Germinal center (tissue), 1 donor: ENCODE measurements at regions not wholly inside any gene's neighbourhood (a gene's known extent, or its start where the extent isn't known, plus 50 kb on each side); places are given as distances from the start of the nearest gene placed in this dataset.
A peak's percentile ranks its signal among the peaks of the same experiment; 100 is the strongest.

ENCODE experiments used
- DNase-seq: peaks from one replicate; pipeline ENCODE4 v3.0.0; 2012; ENCODE audit warnings: mixed read lengths, low spot score

DNA sequence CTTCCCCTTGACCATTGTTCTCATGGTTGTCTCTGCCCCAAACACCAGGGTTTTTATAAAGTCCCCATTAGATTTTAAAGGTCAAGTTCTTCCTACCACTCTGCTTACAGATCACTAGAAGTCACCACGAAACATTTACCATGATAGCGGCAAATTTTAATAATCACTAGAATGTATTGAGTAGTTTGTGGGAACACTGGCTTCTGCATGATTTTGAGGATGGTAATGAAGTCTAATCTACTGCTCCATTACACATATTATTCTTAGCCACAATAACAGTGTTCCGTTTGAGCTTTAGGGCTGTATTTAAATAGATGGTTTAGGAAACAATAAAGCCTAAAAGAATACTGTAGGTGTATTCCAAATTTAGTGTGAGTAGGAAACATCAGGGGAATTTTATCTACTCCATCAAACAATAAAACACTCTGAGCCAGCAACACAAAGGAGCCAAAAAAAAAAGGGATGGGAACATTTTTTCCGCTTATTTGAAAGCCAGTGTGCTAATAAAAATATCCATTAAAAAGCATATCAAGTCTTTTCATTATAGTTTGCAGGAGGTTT is 49.7 kb downstream of the KLF12 start:
- DNase-seq, result no peak

- no peak for DNase-seq
Observed at GRCh38 chr13:74082741-74083160, 51.5 kb downstream of the KLF12 start.

GRCh38 chr13:74080762-74081161 is 53.4 kb downstream of the KLF12 start:
- DNase-seq, result no peak

DNA sequence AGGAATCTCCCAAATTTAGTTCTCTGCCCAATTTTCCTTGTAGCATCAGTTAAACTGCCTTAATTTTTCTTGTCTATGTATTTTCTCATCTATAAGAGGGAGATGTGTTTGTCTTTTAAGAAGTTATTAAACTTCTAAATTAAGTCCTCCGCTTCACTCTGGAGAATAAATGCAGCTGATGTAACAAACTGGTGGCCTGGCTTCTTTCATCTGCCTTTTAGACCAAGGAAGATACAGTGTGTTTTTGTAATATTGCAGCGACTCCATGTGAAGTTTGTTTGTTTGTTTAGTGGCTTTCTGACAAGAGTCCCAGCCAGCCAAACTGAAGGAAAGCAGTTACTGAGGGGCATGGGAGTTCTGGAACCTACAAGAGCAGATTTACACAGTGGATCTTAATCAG is 56.4 kb downstream of the KLF12 start:
- no peak for DNase-seq

- no peak for DNase-seq
Observed at GRCh38 chr13:74077375-74077774, 56.8 kb downstream of the KLF12 start.

DNA sequence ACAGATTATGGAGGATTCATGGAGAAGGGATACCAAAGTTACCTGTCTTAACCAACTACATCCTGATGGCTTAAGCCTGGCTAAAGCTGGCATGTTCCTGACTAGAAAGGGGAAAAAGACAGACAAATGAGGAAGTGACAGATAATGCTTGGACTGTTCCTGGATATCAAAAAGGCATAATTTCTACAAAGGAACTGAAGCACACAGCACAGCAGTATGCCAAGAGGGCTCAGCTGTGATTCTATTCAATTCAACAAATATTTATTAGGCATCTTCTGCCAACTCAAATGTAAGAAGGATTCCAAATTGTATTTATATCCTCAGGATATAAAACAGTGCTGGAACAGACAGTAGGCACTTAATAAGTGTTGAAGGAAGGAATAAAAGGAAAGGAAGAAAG is 59.5 kb downstream of the KLF12 start:
- DNase-seq, result no peak

GRCh38 chr13:74073274-74073673 is 60.9 kb downstream of the KLF12 start:
- DNase-seq, result no peak

DNA sequence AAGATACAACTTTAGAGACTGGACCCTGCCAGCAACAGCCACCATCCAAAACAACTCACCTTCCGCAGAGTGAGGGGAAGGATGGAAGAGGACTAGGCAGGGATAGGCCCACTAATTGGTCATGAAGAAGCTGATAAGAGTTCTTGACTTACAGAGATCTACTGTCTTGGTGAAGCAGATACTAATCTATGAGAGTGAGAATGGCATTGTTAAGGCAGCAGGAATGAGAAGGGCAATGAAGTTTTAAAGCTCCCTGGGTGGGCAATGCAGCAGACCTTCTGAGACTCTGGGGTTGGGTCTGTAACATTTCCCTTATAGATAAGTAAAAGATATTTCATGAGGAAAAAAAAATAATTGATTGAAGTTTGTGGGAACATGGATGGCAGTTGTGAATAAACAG is 63.7 kb downstream of the KLF12 start:
- DNase-seq, result no peak

GRCh38 chr13:74070065-74070464 is 64.1 kb downstream of the KLF12 start:
- DNase-seq, result no peak

- no peak for DNase-seq
Observed at GRCh38 chr13:74068471-74068870, 65.7 kb downstream of the KLF12 start.

- no peak for DNase-seq
Observed at GRCh38 chr13:74067818-74068217, 66.4 kb downstream of the KLF12 start.

DNA sequence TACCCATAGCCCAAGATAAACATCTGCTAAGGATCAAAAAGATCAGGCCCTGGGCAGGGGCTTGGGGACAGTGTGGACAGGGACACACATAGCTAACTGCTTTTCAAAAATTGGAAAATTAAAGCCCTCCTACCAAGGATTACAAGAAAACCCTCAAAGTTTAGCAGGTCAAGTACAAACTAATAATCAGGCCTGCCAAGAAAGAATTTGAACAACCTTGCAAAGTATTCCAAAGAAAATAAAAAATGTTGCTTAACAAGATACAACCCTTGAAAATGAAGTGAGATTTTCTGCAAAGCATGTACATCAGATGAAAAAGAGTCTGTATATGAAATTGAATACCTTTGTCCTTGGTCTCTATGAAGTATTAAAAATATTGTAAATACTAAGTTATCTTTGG is 67.3 kb downstream of the KLF12 start:
- no peak for DNase-seq

- no peak for DNase-seq
Observed at GRCh38 chr13:74064805-74065312, 69.3 kb downstream of the KLF12 start.

DNA sequence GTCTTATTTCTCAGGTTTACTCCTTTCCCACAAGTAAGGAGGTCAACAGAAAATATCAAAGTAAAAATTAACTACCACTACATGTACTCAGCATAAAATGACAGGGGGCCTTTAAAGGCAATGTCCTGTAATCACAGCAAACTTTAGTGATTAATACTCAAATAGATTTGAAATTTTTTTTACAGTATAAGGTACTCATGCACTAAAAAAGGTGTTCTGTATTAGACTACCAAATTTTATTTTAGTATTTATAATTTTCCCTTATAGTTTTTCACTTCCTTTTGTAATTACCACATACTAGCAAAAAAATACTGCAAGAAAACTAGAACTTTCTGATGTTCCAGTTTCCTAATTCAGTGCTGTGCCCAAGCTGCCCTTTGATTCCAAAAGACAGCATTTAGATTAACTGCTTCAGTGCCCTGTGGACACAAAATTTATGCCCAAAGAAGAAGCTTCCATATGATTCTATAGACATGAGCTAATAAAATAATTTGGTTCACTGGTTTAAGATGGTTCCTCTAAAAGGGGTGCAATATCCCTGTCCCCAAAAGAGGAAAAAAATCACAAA is 70.6 kb downstream of the KLF12 start:
- DNase-seq, result no peak

GRCh38 chr13:74062933-74063332 is 71.3 kb downstream of the KLF12 start:
- peak; percentile 31 for DNase-seq

GRCh38 chr13:74061926-74062595 is 72.1 kb downstream of the KLF12 start:
- no peak for DNase-seq

DNA sequence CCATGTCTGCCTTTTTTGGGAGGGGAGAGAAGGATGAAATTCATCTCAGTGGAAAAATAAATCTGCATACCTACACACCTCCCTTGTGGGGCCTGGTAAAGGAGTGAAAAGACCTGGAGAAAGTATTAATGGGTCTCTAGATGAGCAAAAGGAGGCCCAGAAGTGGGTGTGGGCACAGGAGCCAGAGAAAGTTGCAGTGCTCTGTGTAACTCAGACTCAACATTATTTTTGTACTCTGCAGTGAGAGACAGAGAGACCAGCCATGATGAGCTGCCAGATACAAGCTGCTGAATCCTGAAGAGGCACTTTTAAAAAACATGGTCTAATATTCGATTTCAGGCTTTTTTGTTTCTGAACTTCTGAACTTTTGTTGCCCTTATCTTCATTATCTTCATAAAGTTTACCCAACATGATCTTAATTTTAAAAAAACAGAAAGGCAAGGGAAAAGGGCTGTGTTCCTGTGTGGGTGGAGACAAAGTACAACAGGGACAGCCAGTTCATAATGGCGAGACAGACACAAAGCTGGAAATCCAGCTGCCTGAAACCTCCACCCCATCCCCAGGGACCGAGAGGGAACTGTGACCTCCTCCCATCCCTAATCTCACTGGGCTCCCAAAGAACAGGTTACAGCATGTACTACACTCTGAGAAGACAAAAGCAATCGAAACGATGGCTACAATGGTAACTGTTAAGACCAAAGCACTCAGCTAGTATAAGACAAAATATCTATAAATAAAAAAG is 77.2 kb downstream of the KLF12 start:
- no peak for DNase-seq

DNA sequence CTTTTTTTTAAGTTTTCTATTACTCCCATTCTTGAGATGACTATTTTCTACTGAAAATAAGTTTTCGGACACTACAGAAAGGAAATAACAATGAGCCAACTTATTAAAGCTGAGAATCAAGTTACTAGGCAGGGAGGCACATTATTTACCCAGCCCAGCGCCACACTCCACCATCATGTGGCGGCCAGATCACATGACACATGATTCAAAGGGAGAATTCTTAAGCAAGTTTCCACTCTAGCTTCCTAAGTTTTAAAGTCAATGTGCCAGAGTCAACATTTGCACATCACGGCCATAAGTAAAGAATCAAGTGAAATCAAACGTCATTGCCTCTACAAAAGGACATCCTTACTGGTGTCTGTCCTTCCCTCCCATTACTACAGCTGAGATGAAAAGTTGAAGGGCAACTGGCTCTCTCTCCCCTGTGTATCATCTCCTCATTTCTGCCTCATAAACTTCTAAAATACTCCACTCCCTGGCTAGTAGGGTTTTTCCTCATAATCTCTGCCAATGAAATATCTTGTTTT is 81.7 kb downstream of the KLF12 start:
- DNase-seq, result no peak

DNA sequence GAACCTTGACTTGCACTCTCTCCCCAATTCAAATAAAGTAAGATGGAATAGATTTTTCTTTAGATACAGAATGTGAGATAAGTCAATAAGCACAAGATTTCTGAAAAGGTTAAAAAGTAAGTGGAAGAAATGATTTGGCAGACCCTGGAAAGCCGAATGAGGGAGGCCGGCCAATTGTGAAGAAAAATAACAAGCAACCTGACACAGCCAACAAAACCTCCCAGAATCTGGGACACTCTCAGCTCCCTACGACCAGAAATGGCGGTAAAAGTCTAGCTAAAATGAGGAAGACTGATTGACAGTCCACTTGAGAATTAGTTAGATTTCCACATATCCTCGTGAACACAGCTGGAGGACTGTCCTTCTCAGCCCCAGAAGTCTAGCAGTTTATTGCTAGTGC is 85.4 kb downstream of the KLF12 start:
- DNase-seq, result no peak

DNA sequence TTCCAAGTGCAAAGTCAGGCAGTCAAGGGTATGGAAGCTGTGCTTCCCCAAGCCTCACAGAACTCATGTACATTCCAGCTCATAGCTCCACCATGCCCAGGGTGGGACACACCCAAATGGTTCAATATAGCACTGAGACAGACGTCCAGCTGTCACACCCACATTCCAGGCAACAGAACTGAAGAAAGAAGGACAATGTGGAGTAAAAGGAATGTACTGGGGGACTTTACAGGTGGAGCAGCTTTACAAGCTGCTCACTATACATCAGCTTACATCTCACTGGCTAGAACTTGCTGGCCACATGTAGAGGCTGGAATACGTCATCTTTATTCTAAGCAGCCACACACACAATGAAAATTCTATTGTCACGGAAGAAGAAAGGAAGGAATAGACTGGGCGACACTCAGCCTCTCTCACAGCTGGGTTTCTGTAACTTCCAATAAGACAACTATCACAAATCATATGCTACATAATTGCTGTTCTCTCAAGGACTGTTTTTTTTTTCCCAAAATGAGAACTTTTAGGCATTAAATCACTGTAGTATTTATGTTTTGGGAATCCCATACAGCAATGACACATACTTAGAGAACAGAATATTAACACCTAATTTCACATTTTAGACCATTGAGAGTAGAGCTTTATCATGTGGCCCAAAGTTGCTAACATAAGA is 86.1 kb downstream of the KLF12 start:
- DNase-seq, result no peak

GRCh38 chr13:74046431-74046830 is 87.8 kb downstream of the KLF12 start:
- DNase-seq, result no peak

DNA sequence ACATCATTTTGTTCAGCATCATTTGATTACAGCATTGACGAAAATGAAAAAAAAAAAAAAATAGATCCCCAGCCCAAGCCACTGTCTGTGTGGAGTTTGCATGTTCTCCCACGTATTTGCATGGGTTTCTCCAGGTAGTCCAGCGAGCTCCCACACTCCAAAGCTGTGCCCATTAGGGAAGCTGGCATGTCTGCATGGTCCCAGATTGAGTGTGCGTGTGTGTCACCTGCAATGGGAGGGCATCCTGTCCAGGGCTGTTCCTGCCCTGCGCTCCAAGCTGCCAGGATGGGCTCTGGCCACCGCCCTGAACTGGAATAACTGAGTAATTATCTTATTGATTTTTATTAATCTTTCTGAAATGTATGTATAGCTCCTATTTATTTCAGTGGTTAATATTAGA is 88.6 kb downstream of the KLF12 start:
- no peak for DNase-seq
